PC-3 (cell line): ENCODE measurements at regions not wholly inside any gene's neighbourhood (a gene's known extent, or its start where the extent isn't known, plus 50 kb on each side); places are given as distances from the start of the nearest gene placed in this dataset.
A peak's percentile ranks its signal among the peaks of the same experiment; 100 is the strongest.

Source experiments
- ATAC-seq: fragments of 200-7000 bp; cut with Tn5 transposase; 2 replicates; pipeline ENCODE4 v1.9.1; 2020; ENCODE audit warnings: mild to moderate bottlenecking, moderate library complexity
- BruUV-seq: library from RNA; stranded (reverse); fragments of 400-500 nt; replicated peaks from 2 replicates; lab custom pipeline; 2021; lab: Mats Ljungman, UMichigan
- CTCF ChIA-PET: fragments of 300-600 bp; sonication (Branson Sonifier 250); formaldehyde crosslinking; loops from one replicate; lab custom pipeline; 2022; ENCODE audit warnings: antibody characterized with exemption; lab: Charles Lee
- POLR2A ChIA-PET: fragments of 300-600 bp; sonication (Branson Sonifier 250); formaldehyde crosslinking; loops from one replicate; lab custom pipeline; 2022; ENCODE audit warnings: antibody characterized with exemption; ENCODE audit not compliant: unreplicated experiment; lab: Charles Lee
- DNase-seq: peaks from one replicate; pipeline ENCODE4 v3.0.0-alpha.2; 2015
- H2AFZ ChIP-seq: fragments of 300-600 bp; sonication (generic); 2 replicates; pipeline ENCODE4 v1.6.0; 2016; ENCODE audit warnings: antibody characterized with exemption, low read length
- H3F3A ChIP-seq: fragments of 300-600 bp; sonication (generic); one replicate; pipeline ENCODE4 v1.6.0; 2017; ENCODE audit warnings: antibody characterized with exemption, low read length, control low read depth, mild to moderate bottlenecking; ENCODE audit not compliant: unreplicated experiment
- H3K27ac ChIP-seq: fragments of 300-600 bp; sonication (generic); 2 replicates; pipeline ENCODE4 v1.5.1; 2016; ENCODE audit warnings: mild to moderate bottlenecking, low read length
- H3K27me3 ChIP-seq: fragments of 300-600 bp; sonication (generic); 2 replicates; pipeline ENCODE4 v1.6.1; 2016; ENCODE audit warnings: low read length, mixed read lengths
- H3K36me3 ChIP-seq: fragments of 300-600 bp; sonication (generic); 2 replicates; pipeline ENCODE4 v1.6.1; 2016; ENCODE audit warnings: low read depth, mixed run types, low read length, mixed read lengths
- H3K4me1 ChIP-seq: fragments of 300-600 bp; sonication (generic); 2 replicates; pipeline ENCODE4 v1.5.1; 2016; ENCODE audit warnings: low read length; ENCODE audit not compliant: insufficient read depth
- H3K4me2 ChIP-seq: fragments of 300-600 bp; sonication (generic); 2 replicates; pipeline ENCODE4 v1.6.0; 2016; ENCODE audit warnings: low read length
- H3K4me3 ChIP-seq: fragments of 300-600 bp; sonication (generic); 2 replicates; pipeline ENCODE4 v1.5.1; 2016; ENCODE audit warnings: mild to moderate bottlenecking, low read length, mixed read lengths
- H3K79me2 ChIP-seq: fragments of 300-600 bp; sonication (generic); 2 replicates; pipeline ENCODE4 v1.6.1; 2017; ENCODE audit warnings: low read length, mixed read lengths
- H3K9ac ChIP-seq: fragments of 300-600 bp; sonication (generic); 2 replicates; pipeline ENCODE4 v1.6.0; 2016; ENCODE audit warnings: mild to moderate bottlenecking, low read length
- H3K9me2 ChIP-seq: fragments of 300-600 bp; sonication (generic); replicated peaks from 2 replicates; pipeline ENCODE4 v1.6.1; 2016; ENCODE audit warnings: mixed run types, low read length, mixed read lengths
- H3K9me3 ChIP-seq: fragments of 300-600 bp; sonication (generic); 2 replicates; pipeline ENCODE4 v1.6.1; 2016; ENCODE audit warnings: low read length, mixed read lengths
- H4K20me1 ChIP-seq: fragments of 300-600 bp; sonication (generic); 2 replicates; pipeline ENCODE4 v1.6.1; 2016; ENCODE audit warnings: low read length, mixed read lengths
- CTCF ChIP-seq: fragments of 300-600 bp; sonication (generic); conservative IDR thresholded peaks from 2 replicates; pipeline ENCODE4 v1.5.1; 2017; ENCODE audit warnings: antibody characterized with exemption, low read depth, mild to moderate bottlenecking, low read length
- EZH2 ChIP-seq: fragments of 300-600 bp; sonication (generic); IDR thresholded peaks from one replicate; pipeline ENCODE4 v1.6.1; 2017; ENCODE audit warnings: antibody characterized with exemption, mild to moderate bottlenecking, low read length; ENCODE audit not compliant: unreplicated experiment
- EZH2phosphoT487 ChIP-seq: fragments of 300-600 bp; sonication (generic); IDR thresholded peaks from 2 replicates; pipeline ENCODE4 v1.6.1; 2018; ENCODE audit warnings: mild to moderate bottlenecking, antibody characterized with exemption, low read length, borderline replicate concordance
- intact Hi-C: fragments of 100-400 bp; cut with micrococcal nuclease; formaldehyde crosslinking; loops from 2 replicates; pipeline ENCODE4 v1.9.0; 2023

- BruUV-seq = TSS peak; percentile 51
- Histone ChIP-seq H3K4me2 (peak overlapping the region; percentile 72), H3K4me1 (peaks cover 51% of the 10 kb centered on the region), H3K79me2 (no peaks in the 10 kb centered on the region), H3K36me3 (no peaks in the 10 kb centered on the region), H3K9me3 (no peaks in the 10 kb centered on the region), H3F3A (peaks cover 20% of the 10 kb centered on the region), H2AFZ (no peak overlapping the region), H3K27me3 (no peaks in the 10 kb centered on the region), H3K27ac (peak overlapping the region; percentile 99), H4K20me1 (no peaks in the 10 kb centered on the region), H3K9me2 (no peaks in the 10 kb centered on the region), H3K4me3 (peak overlapping the region; percentile 13; the same call in 1 of the 2 replicates), H3K9ac (peak overlapping the region; percentile 93)
- TF ChIP-seq EZH2phosphoT487 (no peak), EZH2 (no peak)
- ChIA-PET POLR2A (interaction anchor here (0.6 kb wide), 2 partner anchors 53 to 179 kb away, joined by 3 to 10 read pairs; no protein-coding TSS in a partner anchor), CTCF (interaction anchor here (0.7 kb wide), 1 partner anchor 523 kb away, joined by 4 read pairs; no protein-coding TSS in a partner anchor)
- DNase-seq = peak; percentile 98
- peak; percentile 48 for ATAC-seq
- intact Hi-C loops = loop anchor here (1.0 to 5.0 kb wide), 4 partner anchors 155 to 522 kb away; partner anchors contain the start of gene JARID2
Measured at GRCh38 chr6:14734416-14735340, 511.2 kb upstream of the JARID2 start.

- H3K4me1 ChIP-seq = peaks cover 51% of the 10 kb centered on the region
- intact Hi-C loops = no loop called here
Measured at GRCh38 chr6:14735956-14736486, 509.8 kb upstream of the JARID2 start.

More at GRCh38 chr6:14735956-14736486, 509.8 kb upstream of the JARID2 start:
- peak overlapping the region; percentile 93 for H3K9ac ChIP-seq
- H3K4me3 ChIP-seq = no peak overlapping the region
- no peaks in the 10 kb centered on the region for H3K27me3 ChIP-seq
- H3K36me3 ChIP-seq = no peaks in the 10 kb centered on the region
- ChIA-PET POLR2A (no interaction called here), CTCF (no interaction called here)
- H3K27ac ChIP-seq = peak overlapping the region; percentile 99
- ATAC-seq (no peak), DNase-seq (no peak)
- no peak overlapping the region for H2AFZ ChIP-seq
- no peaks in the 10 kb centered on the region for H3K79me2 ChIP-seq
- no peaks in the 10 kb centered on the region for H3K9me2 ChIP-seq
- H3F3A ChIP-seq = peaks cover 20% of the 10 kb centered on the region
- H3K4me2 ChIP-seq = no peak overlapping the region
- H4K20me1 ChIP-seq = no peaks in the 10 kb centered on the region
- no TSS peak for BruUV-seq
- H3K9me3 ChIP-seq = no peaks in the 10 kb centered on the region
- TF ChIP-seq CTCF (no peak), EZH2 (no peak), EZH2phosphoT487 (no peak)
